Endothelial cell of umbilical vein (primary cell): ENCODE measurements at regions not wholly inside any gene's neighbourhood (a gene's known extent, or its start where the extent isn't known, plus 50 kb on each side); places are given as distances from the start of the nearest gene placed in this dataset.
A peak's percentile ranks its signal among the peaks of the same experiment; 100 is the strongest.

Experiments used
- BruUV-seq: library from RNA; stranded (reverse); fragments of 400-500 nt; replicated peaks from 2 replicates; lab custom pipeline; 2021; lab: Mats Ljungman, UMichigan
- CTCF ChIA-PET: fragments of 300-600, 350-600 bp; sonication (Branson Sonifier 250); formaldehyde crosslinking; loops from one replicate; lab custom pipeline; 2021; ENCODE audit warnings: antibody characterized with exemption, inconsistent platforms; lab: Charles Lee
- POLR2A ChIA-PET: fragments of 300-600, 350-600 bp; sonication (Branson Sonifier 250); formaldehyde crosslinking; loops from one replicate; lab custom pipeline; 2021; ENCODE audit warnings: antibody characterized with exemption, inconsistent platforms; lab: Charles Lee
- DNase-seq: peaks from one replicate; pipeline ENCODE4 v3.0.0-alpha.2; 2011; ENCODE audit warnings: low read depth, low spot score
- FAIRE-seq: peaks from 2 replicates; lab custom pipeline; 2011; peaks lifted over from hg19 to GRCh38; lab: Jason Lieb, UNC
- H2AFZ ChIP-seq: 2 replicates; pipeline ENCODE4 v1.6.0; 2012; ENCODE audit warnings: low read depth, low read length, control low read depth, inconsistent platforms
- H3K27ac ChIP-seq: 2 replicates; pipeline ENCODE4 v1.5.1; 2011; ENCODE audit warnings: low read depth, mild to moderate bottlenecking, control low read depth, low read length, moderate library complexity; ENCODE audit not compliant: insufficient read depth
- H3K27me3 ChIP-seq, 2 experiments: 2 replicates each; pipeline versions ENCODE4 v1.6.0 to v1.6.1; 2011; ENCODE audit warnings: low read length in 2 of 2, mixed read lengths in 1 of 2; ENCODE audit not compliant: control insufficient read depth in 2 of 2, insufficient read depth in 2 of 2
- H3K36me3 ChIP-seq, 2 experiments: 2 replicates in 1 of 2; 3 replicates in 1 of 2; pipeline ENCODE4 v1.5.1; 2011; ENCODE audit warnings: low read length in 2 of 2, mild to moderate bottlenecking in 1 of 2, moderate library complexity in 1 of 2; ENCODE audit not compliant: control insufficient read depth in 2 of 2, insufficient read depth in 2 of 2; ENCODE audit errors: extremely low read depth in 1 of 2
- H3K4me1 ChIP-seq: 3 replicates; pipeline ENCODE4 v1.5.1; 2011; ENCODE audit warnings: mild to moderate bottlenecking, low read length; ENCODE audit not compliant: control insufficient read depth, insufficient read depth; ENCODE audit errors: extremely low read depth
- H3K4me2 ChIP-seq: 2 replicates; pipeline ENCODE4 v1.6.1; 2011; ENCODE audit warnings: low read length, control low read depth, mixed read lengths; ENCODE audit not compliant: insufficient read depth
- H3K4me3 ChIP-seq, 3 experiments: fragments of 200-600 bp in 1 of 3; sonication (generic), shearing (Covaris generic) in 1 of 3; replicated peaks in 1 of 3; 2 replicates each; pipeline ENCODE4 v1.5.1; 2011 to 2016; ENCODE audit warnings: control low read depth in 3 of 3, low read length in 3 of 3, mild to moderate bottlenecking in 2 of 3, inconsistent platforms in 1 of 3, low read depth in 1 of 3, moderate library complexity in 1 of 3; ENCODE audit not compliant: insufficient read depth in 1 of 3
- H3K79me2 ChIP-seq: 2 replicates; pipeline ENCODE4 v1.6.0; 2012; ENCODE audit warnings: low read length, inconsistent platforms; ENCODE audit not compliant: control insufficient read depth, insufficient read depth
- H3K9ac ChIP-seq: replicated peaks from 2 replicates; pipeline ENCODE3; 2011; ENCODE audit warnings: low read length, control low read depth; ENCODE audit not compliant: insufficient read depth; ENCODE audit errors: extremely low read depth
- H3K9me1 ChIP-seq: replicated peaks from 3 replicates; pipeline ENCODE4 v1.6.0; 2011; ENCODE audit warnings: mild to moderate bottlenecking, low read length; ENCODE audit not compliant: control insufficient read depth, insufficient read depth; ENCODE audit errors: extremely low read depth
- H3K9me3 ChIP-seq: replicated peaks from 2 replicates; pipeline ENCODE4 v1.5.1; 2012; ENCODE audit warnings: low read length, inconsistent platforms; ENCODE audit not compliant: control insufficient read depth, insufficient read depth
- H4K20me1 ChIP-seq: replicated peaks from 2 replicates; pipeline ENCODE3; 2011; ENCODE audit warnings: mild to moderate bottlenecking, low read length; ENCODE audit not compliant: control insufficient read depth, insufficient read depth; ENCODE audit errors: extremely low read depth
- EZH2 ChIP-seq: IDR thresholded peaks from 2 replicates; pipeline ENCODE4 v1.6.1; 2012; ENCODE audit warnings: borderline replicate concordance, low read depth, mild to moderate bottlenecking, moderate library complexity, low read length, inconsistent platforms; ENCODE audit not compliant: severe bottlenecking
- FOS ChIP-seq: IDR thresholded peaks from 2 replicates; pipeline ENCODE4 v1.6.1; 2011; ENCODE audit warnings: mild to moderate bottlenecking, low read length, moderate library complexity, borderline replicate concordance; ENCODE audit not compliant: insufficient read depth
- GATA2 ChIP-seq: IDR thresholded peaks from 2 replicates; pipeline ENCODE4 v1.7.0; 2011; ENCODE audit warnings: low read depth, mild to moderate bottlenecking, moderate library complexity, mixed read lengths, low read length; ENCODE audit not compliant: insufficient read length, insufficient read depth
- JUN ChIP-seq: IDR thresholded peaks from 2 replicates; pipeline ENCODE4 v1.6.1; 2011; ENCODE audit warnings: borderline replicate concordance, low read depth; ENCODE audit not compliant: insufficient read length, insufficient read depth
- MYC ChIP-seq: IDR thresholded peaks from one replicate; pipeline ENCODE4 v1.6.1; 2011; ENCODE audit warnings: mild to moderate bottlenecking, low read depth, low read length
- POLR2A ChIP-seq: IDR thresholded peaks from 2 replicates; pipeline ENCODE4 v1.6.1; 2012; ENCODE audit warnings: low read depth, mild to moderate bottlenecking, control low read depth, low read length
- POLR2AphosphoS5 ChIP-seq: IDR thresholded peaks from 2 replicates; pipeline ENCODE4 v1.6.1; 2012; ENCODE audit warnings: low read depth, mild to moderate bottlenecking, control low read depth, low read length, moderate library complexity; ENCODE audit not compliant: insufficient read depth
- dilution Hi-C: fragments of 300-500 bp; cut with MboI; formaldehyde crosslinking; loops from one replicate; pipeline ENCODE4 v1.15.0; 2019; ENCODE audit warnings: low sequenced_read_pairs; ENCODE audit not compliant: extremely low pct_ligation_motif_present
- intact Hi-C: fragments of 100-400 bp; cut with micrococcal nuclease; formaldehyde crosslinking; loops from one replicate; pipeline ENCODE4 v1.10.0; 2022
- TF ChIP-seq, protein P1 (sequence below): IDR thresholded peaks from 2 replicates; pipeline ENCODE4 v1.6.1; 2011; ENCODE audit not compliant: insufficient read depth, insufficient read length
- TF ChIP-seq, protein P2 (sequence below), 2 donors: IDR thresholded peaks; 1 replicate in 1 of 2; 2 replicates in 1 of 2; pipeline ENCODE4 v1.5.1; 2011; ENCODE audit warnings: low read length in 2 of 2, mild to moderate bottlenecking in 2 of 2, moderate library complexity in 2 of 2, control low read depth in 1 of 2, inconsistent platforms in 1 of 2, low read depth in 1 of 2; ENCODE audit not compliant: insufficient read depth in 1 of 2; ENCODE audit errors: extremely low read depth in 1 of 2

DNA sequence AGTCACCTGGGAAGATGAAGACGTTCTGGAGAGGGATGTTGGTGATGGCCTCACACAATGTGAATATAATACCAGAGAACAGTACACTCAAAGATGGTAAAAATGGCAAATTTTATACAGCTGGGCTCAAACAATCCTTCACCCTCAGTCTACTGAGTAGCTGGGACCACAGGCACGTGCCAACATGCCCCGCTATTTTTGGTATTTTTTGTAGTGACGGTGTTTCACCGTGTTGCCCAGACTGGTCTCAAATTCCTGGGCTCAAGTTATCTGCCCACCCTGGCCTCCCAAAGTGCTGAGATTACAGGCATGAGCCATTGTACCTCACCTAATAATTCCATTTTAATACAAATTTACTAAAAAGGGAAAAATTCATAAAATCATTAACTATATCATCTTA, 280.3 kb upstream of the HSFY2 start:
- BruUV-seq, result no TSS peak
- intact Hi-C loops (no loop called here), dilution Hi-C loops (no loop called here)
- H3K9me1 ChIP-seq, result no peaks in the 10 kb centered on the region
- FAIRE-seq, result no peak
- no peak for TF ChIP-seq EZH2
- TF ChIP-seq POLR2AphosphoS5, result no peak
- no peak for TF ChIP-seq MYC
- no peak overlapping the region for H3K9ac ChIP-seq
- CTCF ChIA-PET, result no interaction called here
- DNase-seq, result no peak
- no peak overlapping the region for H3K4me2 ChIP-seq
- no peaks in the 10 kb centered on the region for H3K9me3 ChIP-seq
- POLR2A ChIA-PET, result no interaction called here
- H3K36me3 ChIP-seq, result no peaks in the 10 kb centered on the region
- H3K79me2 ChIP-seq, result peaks cover 2% of the 10 kb centered on the region
- H3K27me3 ChIP-seq, result no peaks in the 10 kb centered on the region
- H4K20me1 ChIP-seq, result no peaks in the 10 kb centered on the region
- no peak overlapping the region for H3K4me3 ChIP-seq
- no peaks in the 10 kb centered on the region for H3K4me1 ChIP-seq
- no peak overlapping the region for H3K27ac ChIP-seq
- H2AFZ ChIP-seq, result no peak overlapping the region

DNA sequence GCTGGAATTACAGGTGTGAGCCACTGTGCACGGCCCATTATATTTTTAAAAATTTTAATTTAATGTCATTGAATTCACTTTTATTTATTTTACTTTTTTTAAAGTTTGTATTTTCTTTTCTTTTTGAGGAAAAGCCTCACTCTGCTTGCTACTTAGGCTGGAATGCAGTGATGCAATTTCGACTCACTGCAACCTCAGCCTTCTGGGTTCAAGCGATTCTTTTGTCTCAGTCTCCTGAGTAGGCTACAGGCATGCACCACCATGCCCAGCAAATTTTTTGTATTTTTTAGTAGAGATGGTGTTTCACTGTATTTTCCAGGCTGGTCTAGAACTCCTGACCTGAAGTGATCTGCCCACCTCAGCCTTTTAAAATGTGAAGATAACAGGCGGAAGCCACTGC, 277.5 kb upstream of the HSFY2 start:
- Histone ChIP-seq H3K79me2 (peaks cover 2% of the 10 kb centered on the region), H3K27ac (no peak overlapping the region), H3K4me2 (no peak overlapping the region), H3K9me1 (no peaks in the 10 kb centered on the region), H3K9me3 (no peaks in the 10 kb centered on the region), H3K36me3 (no peaks in the 10 kb centered on the region), H3K4me3 (no peak overlapping the region), H2AFZ (no peak overlapping the region), H3K4me1 (no peaks in the 10 kb centered on the region), H3K27me3 (no peaks in the 10 kb centered on the region), H4K20me1 (no peaks in the 10 kb centered on the region), H3K9ac (no peak overlapping the region)
- intact Hi-C loops, result no loop called here
- no peak for DNase-seq
- dilution Hi-C loops, result no loop called here
- TF ChIP-seq MYC (no peak), POLR2A (no peak), POLR2AphosphoS5 (no peak), GATA2 (no peak), EZH2 (no peak), FOS (no peak), JUN (no peak)
- TF ChIP-seq, protein P1, sequence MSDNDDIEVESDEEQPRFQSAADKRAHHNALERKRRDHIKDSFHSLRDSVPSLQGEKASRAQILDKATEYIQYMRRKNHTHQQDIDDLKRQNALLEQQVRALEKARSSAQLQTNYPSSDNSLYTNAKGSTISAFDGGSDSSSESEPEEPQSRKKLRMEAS, result no peak
- TF ChIP-seq, protein P2, sequence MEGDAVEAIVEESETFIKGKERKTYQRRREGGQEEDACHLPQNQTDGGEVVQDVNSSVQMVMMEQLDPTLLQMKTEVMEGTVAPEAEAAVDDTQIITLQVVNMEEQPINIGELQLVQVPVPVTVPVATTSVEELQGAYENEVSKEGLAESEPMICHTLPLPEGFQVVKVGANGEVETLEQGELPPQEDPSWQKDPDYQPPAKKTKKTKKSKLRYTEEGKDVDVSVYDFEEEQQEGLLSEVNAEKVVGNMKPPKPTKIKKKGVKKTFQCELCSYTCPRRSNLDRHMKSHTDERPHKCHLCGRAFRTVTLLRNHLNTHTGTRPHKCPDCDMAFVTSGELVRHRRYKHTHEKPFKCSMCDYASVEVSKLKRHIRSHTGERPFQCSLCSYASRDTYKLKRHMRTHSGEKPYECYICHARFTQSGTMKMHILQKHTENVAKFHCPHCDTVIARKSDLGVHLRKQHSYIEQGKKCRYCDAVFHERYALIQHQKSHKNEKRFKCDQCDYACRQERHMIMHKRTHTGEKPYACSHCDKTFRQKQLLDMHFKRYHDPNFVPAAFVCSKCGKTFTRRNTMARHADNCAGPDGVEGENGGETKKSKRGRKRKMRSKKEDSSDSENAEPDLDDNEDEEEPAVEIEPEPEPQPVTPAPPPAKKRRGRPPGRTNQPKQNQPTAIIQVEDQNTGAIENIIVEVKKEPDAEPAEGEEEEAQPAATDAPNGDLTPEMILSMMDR (IDR thresholded peaks at IDR 0.05; ENCODE audit: extremely low read depth in 1 of 2, insufficient read depth in 1 of 2, low read depth in 1 of 2, low read length in 2 of 2), result no peak
- CTCF ChIA-PET, result no interaction called here
- BruUV-seq, result no TSS peak
- POLR2A ChIA-PET, result no interaction called here
- peak; percentile 66 for FAIRE-seq
